ENCODE measurements at regions not wholly inside any gene's neighbourhood (a gene's known extent, or its start where the extent isn't known, plus 50 kb on each side); places are given as distances from the start of the nearest gene placed in this dataset.

GRCh38 chr4:137997496-137997895 lies 244.7 kb downstream of the SLC7A11 start (continued):
- TF ChIP-seq USF1 (IDR thresholded peaks at IDR 0.05; ENCODE audit: borderline replicate concordance, low read depth), result no peak

GRCh38 chr4:137994853-137995252 lies 247.3 kb downstream of the SLC7A11 start:
- CTCF ChIA-PET, result no interaction called here
- no peaks in the 10 kb centered on the region for H3K36me3 ChIP-seq (replicated peaks in 1 of 2; ENCODE audit: control insufficient read depth in 1 of 2, insufficient read depth in 2 of 2, low read length in 1 of 2)
- no peak overlapping the region for H3K9ac ChIP-seq
- H3K9me2 ChIP-seq, result no peaks in the 10 kb centered on the region
- no peaks in the 10 kb centered on the region for H4K20me1 ChIP-seq (ENCODE audit: insufficient read depth)
- DNase-seq, result no peak
- H3K79me2 ChIP-seq (ENCODE audit: insufficient read depth), result no peaks in the 10 kb centered on the region
- H3K27me3 ChIP-seq (ENCODE audit: insufficient read depth), result no peaks in the 10 kb centered on the region
- no peak overlapping the region for H2AFZ ChIP-seq (ENCODE audit: low read depth)
- TF ChIP-seq USF1 (IDR thresholded peaks at IDR 0.05; ENCODE audit: borderline replicate concordance, low read depth), result no peak
- no peak for TF ChIP-seq EZH2phosphoT487 (IDR thresholded peaks at IDR 0.05; ENCODE audit: borderline replicate concordance, low read depth)
- no peak for TF ChIP-seq SMC3 (IDR thresholded peaks at IDR 0.05; ENCODE audit: low read depth, low read length)
- no peak for TF ChIP-seq CTCF (IDR thresholded peaks at IDR 0.05)
- no peak for TF ChIP-seq RXRA (IDR thresholded peaks at IDR 0.05; ENCODE audit: borderline replicate concordance, low read depth)
- no peak for TF ChIP-seq MXI1 (IDR thresholded peaks at IDR 0.05; ENCODE audit: low read depth, low read length)
- TF ChIP-seq CHD2 (IDR thresholded peaks at IDR 0.05; ENCODE audit: low read length, partially characterized antibody), result no peak
- no peak for TF ChIP-seq GATA2 (CRISPR knock-in tag; IDR thresholded peaks at IDR 0.05)
- no peak for TF ChIP-seq TAF1 (IDR thresholded peaks at IDR 0.05; ENCODE audit: borderline replicate concordance, low read depth, low read length)
- TF ChIP-seq ELF1 (IDR thresholded peaks at IDR 0.05), result no peak
- no peak for TF ChIP-seq FOXM1 (IDR thresholded peaks at IDR 0.05; ENCODE audit: low read depth)
- H3K4me3 ChIP-seq (ENCODE audit: low read depth in 2 of 2, low read length in 1 of 2), result no peak overlapping the region
- no peaks in the 10 kb centered on the region for H3K9me3 ChIP-seq
- POLR2A ChIA-PET, result no interaction called here
- no peak overlapping the region for H3K27ac ChIP-seq (ENCODE audit: low read depth in 2 of 2, low read length in 1 of 2)
- no peak overlapping the region for H3K4me2 ChIP-seq
- H3F3A ChIP-seq (replicated peaks; ENCODE audit: insufficient read depth), result no peaks in the 10 kb centered on the region
- H3K4me1 ChIP-seq (ENCODE audit: control insufficient read depth in 1 of 2, insufficient read depth in 2 of 2, low read depth in 1 of 2, low read length in 1 of 2), result no peaks in the 10 kb centered on the region; a peak in 1 of 4 replicates

GRCh38 chr4:137993232-137993631 lies 248.9 kb downstream of the SLC7A11 start:
- Histone ChIP-seq H3K9me2 (no peaks in the 10 kb centered on the region), H3K4me2 (no peak overlapping the region), H4K20me1 (ENCODE audit: insufficient read depth) (no peaks in the 10 kb centered on the region), H3K9ac (no peak overlapping the region), H3F3A (replicated peaks; ENCODE audit: insufficient read depth) (no peaks in the 10 kb centered on the region), H3K36me3 (replicated peaks in 1 of 2; ENCODE audit: control insufficient read depth in 1 of 2, insufficient read depth in 2 of 2, low read length in 1 of 2) (no peaks in the 10 kb centered on the region), H3K4me3 (ENCODE audit: low read depth in 2 of 2, low read length in 1 of 2) (no peak overlapping the region), H2AFZ (ENCODE audit: low read depth) (no peak overlapping the region), H3K4me1 (ENCODE audit: control insufficient read depth in 1 of 2, insufficient read depth in 2 of 2, low read depth in 1 of 2, low read length in 1 of 2) (no peaks in the 10 kb centered on the region; a peak in 1 of 4 replicates), H3K9me3 (no peaks in the 10 kb centered on the region), H3K27ac (ENCODE audit: low read depth in 2 of 2, low read length in 1 of 2) (no peak overlapping the region), H3K27me3 (ENCODE audit: insufficient read depth) (no peaks in the 10 kb centered on the region), H3K79me2 (ENCODE audit: insufficient read depth) (no peaks in the 10 kb centered on the region)
- no peak for DNase-seq
- 81% methylated on average over 1 of the region's 1 CpG for WGBS (ENCODE audit: low lambda C conversion rate)
- POLR2A ChIA-PET, result no interaction called here
- CTCF ChIA-PET, result no interaction called here
- TF ChIP-seq RAD21 (IDR thresholded peaks at IDR 0.05; ENCODE audit: low read length) (no peak), MAX (IDR thresholded peaks at IDR 0.05; ENCODE audit: low read depth) (no peak), FOXM1 (IDR thresholded peaks at IDR 0.05; ENCODE audit: low read depth) (no peak), USF1 (IDR thresholded peaks at IDR 0.05; ENCODE audit: borderline replicate concordance, low read depth) (no peak), MEF2A (IDR thresholded peaks at IDR 0.05; ENCODE audit: borderline replicate concordance, low read depth) (no peak), USF2 (IDR thresholded peaks at IDR 0.05; ENCODE audit: borderline replicate concordance, low read depth, low read length) (no peak), IRF3 (IDR thresholded peaks at IDR 0.05; ENCODE audit: low read depth, low read length) (no peak), RCOR1 (IDR thresholded peaks at IDR 0.05; ENCODE audit: low read length) (no peak), ELF1 (IDR thresholded peaks at IDR 0.05) (no peak), EP300 (IDR thresholded peaks at IDR 0.05; ENCODE audit: borderline replicate concordance in 1 of 2, low read depth in 1 of 2, low read length in 1 of 2) (no peak)
